ENCODE measurements at regions not wholly inside any gene's neighbourhood (a gene's known extent, or its start where the extent isn't known, plus 50 kb on each side); places are given as distances from the start of the nearest gene placed in this dataset.
A peak's percentile ranks its signal among the peaks of the same experiment; 100 is the strongest.

DNA sequence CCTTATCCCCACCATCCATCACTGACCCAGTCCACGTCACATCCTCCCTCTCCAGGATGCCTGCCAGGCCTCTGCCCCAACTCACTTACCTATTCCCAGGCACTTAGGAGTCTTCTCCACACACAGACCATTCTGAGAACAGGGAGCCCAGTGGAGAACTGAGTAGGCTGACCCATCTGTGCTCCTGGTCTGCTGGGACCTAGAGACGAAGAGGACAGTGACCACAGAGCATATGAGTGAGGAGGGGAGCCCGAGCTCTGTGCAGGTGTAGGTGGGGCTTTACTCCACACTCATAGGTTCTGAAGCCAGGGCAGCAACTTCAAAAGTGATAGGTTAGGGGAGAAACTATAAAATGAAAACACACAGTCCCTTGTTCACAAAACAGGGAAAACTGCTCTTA lies 130.0 kb downstream of the NDUFA10 start:
- no peak overlapping the region for H3K4me3 ChIP-seq (ENCODE audit: severe bottlenecking)
- H3K27ac ChIP-seq (ENCODE audit: poor library complexity, severe bottlenecking): no peak overlapping the region
- peaks cover 11% of the 10 kb centered on the region for H3K27me3 ChIP-seq (ENCODE audit: insufficient read depth, poor library complexity, severe bottlenecking)
- no peaks in the 10 kb centered on the region for H3K36me3 ChIP-seq (ENCODE audit: low read depth)
- ATAC-seq (ENCODE audit: low read depth) (no peak), DNase-seq (ENCODE audit: low spot score) (no peak)
- H3K4me1 ChIP-seq (ENCODE audit: insufficient read depth, poor library complexity, severe bottlenecking): no peaks in the 10 kb centered on the region
- no peaks in the 10 kb centered on the region for H3K9me3 ChIP-seq (ENCODE audit: severe bottlenecking)
- TF ChIP-seq, protein P1, sequence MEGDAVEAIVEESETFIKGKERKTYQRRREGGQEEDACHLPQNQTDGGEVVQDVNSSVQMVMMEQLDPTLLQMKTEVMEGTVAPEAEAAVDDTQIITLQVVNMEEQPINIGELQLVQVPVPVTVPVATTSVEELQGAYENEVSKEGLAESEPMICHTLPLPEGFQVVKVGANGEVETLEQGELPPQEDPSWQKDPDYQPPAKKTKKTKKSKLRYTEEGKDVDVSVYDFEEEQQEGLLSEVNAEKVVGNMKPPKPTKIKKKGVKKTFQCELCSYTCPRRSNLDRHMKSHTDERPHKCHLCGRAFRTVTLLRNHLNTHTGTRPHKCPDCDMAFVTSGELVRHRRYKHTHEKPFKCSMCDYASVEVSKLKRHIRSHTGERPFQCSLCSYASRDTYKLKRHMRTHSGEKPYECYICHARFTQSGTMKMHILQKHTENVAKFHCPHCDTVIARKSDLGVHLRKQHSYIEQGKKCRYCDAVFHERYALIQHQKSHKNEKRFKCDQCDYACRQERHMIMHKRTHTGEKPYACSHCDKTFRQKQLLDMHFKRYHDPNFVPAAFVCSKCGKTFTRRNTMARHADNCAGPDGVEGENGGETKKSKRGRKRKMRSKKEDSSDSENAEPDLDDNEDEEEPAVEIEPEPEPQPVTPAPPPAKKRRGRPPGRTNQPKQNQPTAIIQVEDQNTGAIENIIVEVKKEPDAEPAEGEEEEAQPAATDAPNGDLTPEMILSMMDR (IDR thresholded peaks at IDR 0.05; ENCODE audit: poor library complexity, severe bottlenecking): no peak

DNA sequence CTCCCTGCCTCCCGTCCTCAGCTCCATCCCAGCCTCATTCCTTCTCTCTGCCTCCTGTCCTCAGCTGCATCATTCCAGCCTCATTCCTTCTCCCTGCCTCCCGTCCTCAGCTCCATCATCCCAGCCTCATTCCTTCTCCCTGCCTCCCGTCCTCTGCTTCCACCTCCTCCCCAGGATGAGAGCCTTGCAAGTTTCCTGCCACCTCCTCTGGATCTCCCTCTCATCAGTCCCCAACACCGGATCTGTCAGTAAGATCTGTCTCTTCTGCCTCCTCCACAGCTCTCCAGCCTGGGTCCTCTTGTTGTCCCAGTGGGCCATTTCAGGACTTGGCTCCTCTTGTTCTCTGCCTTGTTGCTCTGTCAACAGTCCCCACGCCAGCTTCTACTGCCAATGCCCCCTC lies 130.9 kb downstream of the NDUFA10 start:
- ATAC-seq (ENCODE audit: low read depth) (no peak), DNase-seq (ENCODE audit: low spot score) (no peak)
- TF ChIP-seq, protein P1 (IDR thresholded peaks at IDR 0.05; ENCODE audit: poor library complexity, severe bottlenecking): no peak
- no peaks in the 10 kb centered on the region for H3K36me3 ChIP-seq (ENCODE audit: low read depth)
- H3K27me3 ChIP-seq (ENCODE audit: insufficient read depth, poor library complexity, severe bottlenecking): peaks cover 11% of the 10 kb centered on the region
- no peak overlapping the region for H3K27ac ChIP-seq (ENCODE audit: poor library complexity, severe bottlenecking)
- H3K9me3 ChIP-seq (ENCODE audit: severe bottlenecking): no peaks in the 10 kb centered on the region
- H3K4me1 ChIP-seq (ENCODE audit: insufficient read depth, poor library complexity, severe bottlenecking): no peaks in the 10 kb centered on the region
- no peak overlapping the region for H3K4me3 ChIP-seq (ENCODE audit: severe bottlenecking)

DNA sequence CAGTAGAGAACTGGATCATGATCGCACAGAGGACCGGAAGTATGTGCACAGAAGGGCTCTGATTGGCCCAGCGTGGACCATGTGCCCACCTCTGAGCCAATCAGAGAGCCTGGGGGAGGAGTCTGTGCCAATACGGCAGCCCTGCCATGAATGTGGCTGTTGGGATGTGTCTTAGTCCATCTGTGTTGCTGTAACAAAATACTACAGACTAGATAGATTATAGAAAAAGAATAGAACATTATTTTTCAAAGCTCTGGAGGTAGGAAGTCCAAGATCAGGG lies 132.0 kb downstream of the NDUFA10 start:
- Histone ChIP-seq H3K4me1 (ENCODE audit: insufficient read depth, poor library complexity, severe bottlenecking) (no peaks in the 10 kb centered on the region), H3K27me3 (ENCODE audit: insufficient read depth, poor library complexity, severe bottlenecking) (peaks cover 11% of the 10 kb centered on the region), H3K9me3 (ENCODE audit: severe bottlenecking) (no peaks in the 10 kb centered on the region), H3K27ac (ENCODE audit: poor library complexity, severe bottlenecking) (no peak overlapping the region), H3K4me3 (ENCODE audit: severe bottlenecking) (no peak overlapping the region), H3K36me3 (ENCODE audit: low read depth) (no peaks in the 10 kb centered on the region)
- ATAC-seq (ENCODE audit: low read depth) (no peak), DNase-seq (ENCODE audit: low spot score) (no peak)
- TF ChIP-seq, protein P1 (IDR thresholded peaks at IDR 0.05; ENCODE audit: poor library complexity, severe bottlenecking): no peak

DNA sequence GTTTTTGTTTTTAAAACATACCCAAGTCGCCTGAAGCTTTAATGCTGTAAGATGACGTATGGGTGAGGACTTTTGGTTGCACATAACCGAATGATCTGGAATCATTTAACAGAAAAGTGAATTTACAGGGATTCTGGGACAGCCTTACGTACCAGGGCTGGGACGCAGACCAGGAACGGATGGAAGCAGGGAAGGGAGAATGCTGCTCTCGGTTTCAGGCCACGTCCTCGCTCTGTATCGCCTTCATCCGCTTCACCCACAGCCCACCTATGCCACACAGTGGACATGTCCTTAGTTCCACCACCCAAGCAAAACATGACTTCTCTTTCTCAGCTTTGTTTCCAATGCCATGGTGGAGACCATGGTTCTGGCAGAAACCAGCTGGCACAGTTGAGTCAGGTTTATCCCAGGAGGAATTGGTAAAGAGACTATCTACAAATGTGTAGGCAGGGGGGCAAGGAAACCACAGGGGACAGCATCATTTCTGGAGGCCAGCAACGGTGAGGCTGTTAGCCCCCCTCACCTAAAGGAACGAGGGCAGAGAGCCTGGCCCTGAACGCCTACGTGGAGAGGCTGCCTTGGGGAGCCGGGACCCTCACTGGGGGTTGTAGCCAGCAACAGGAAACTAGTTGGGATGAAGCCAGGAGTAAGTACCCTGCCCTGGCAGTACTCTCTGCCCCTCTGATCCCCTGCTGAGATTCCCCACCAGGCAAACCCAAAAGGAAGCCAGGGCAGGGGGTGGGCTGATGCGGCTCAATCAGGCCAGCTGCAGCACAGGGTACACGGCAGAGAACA lies 132.5 kb downstream of the NDUFA10 start:
- no peak for ATAC-seq (ENCODE audit: low read depth)

DNA sequence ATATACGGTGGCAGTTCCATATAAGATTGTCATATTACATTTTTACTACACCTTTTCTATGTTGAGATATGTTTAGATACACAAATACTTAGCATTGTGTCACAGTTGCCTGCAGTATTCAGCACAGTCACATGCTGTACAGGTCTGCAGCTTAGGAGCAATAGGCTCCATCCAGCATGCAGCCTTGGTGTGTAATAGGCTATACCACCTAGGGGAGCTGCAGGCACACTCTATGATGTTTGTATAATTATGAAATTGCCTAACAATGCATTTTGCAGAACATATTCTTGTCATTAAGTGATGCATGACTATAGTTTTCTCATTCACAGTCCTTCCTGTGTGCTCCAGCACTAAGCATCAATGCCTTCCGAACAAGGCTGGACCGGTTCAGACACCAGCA lies 133.4 kb downstream of the NDUFA10 start:
- Histone ChIP-seq H3K27ac (ENCODE audit: poor library complexity, severe bottlenecking) (no peak overlapping the region), H3K27me3 (ENCODE audit: insufficient read depth, poor library complexity, severe bottlenecking) (peaks cover 11% of the 10 kb centered on the region), H3K4me3 (ENCODE audit: severe bottlenecking) (no peak overlapping the region), H3K9me3 (ENCODE audit: severe bottlenecking) (no peaks in the 10 kb centered on the region), H3K36me3 (ENCODE audit: low read depth) (no peaks in the 10 kb centered on the region), H3K4me1 (ENCODE audit: insufficient read depth, poor library complexity, severe bottlenecking) (no peaks in the 10 kb centered on the region)
- DNase-seq (ENCODE audit: low spot score) (no peak), ATAC-seq (ENCODE audit: low read depth) (0 out of 3 replicates have a peak, but pooled peaks have one; percentile 35)
- TF ChIP-seq, protein P1 (IDR thresholded peaks at IDR 0.05; ENCODE audit: poor library complexity, severe bottlenecking): no peak

More for the DNA sequence above, 132.5 kb downstream of the NDUFA10 start:
- DNase-seq (ENCODE audit: low spot score): no peak
- Histone ChIP-seq H3K27me3 (ENCODE audit: insufficient read depth, poor library complexity, severe bottlenecking) (peaks cover 11% of the 10 kb centered on the region), H3K36me3 (ENCODE audit: low read depth) (no peaks in the 10 kb centered on the region), H3K27ac (ENCODE audit: poor library complexity, severe bottlenecking) (no peak overlapping the region), H3K4me1 (ENCODE audit: insufficient read depth, poor library complexity, severe bottlenecking) (no peaks in the 10 kb centered on the region), H3K9me3 (ENCODE audit: severe bottlenecking) (no peaks in the 10 kb centered on the region), H3K4me3 (ENCODE audit: severe bottlenecking) (no peak overlapping the region)
- TF ChIP-seq, protein P1 (IDR thresholded peaks at IDR 0.05; ENCODE audit: poor library complexity, severe bottlenecking): no peak
